HG02981 (cell line): ENCODE measurements at regions not wholly inside any gene's neighbourhood (a gene's known extent, or its start where the extent isn't known, plus 50 kb on each side); places are given as distances from the start of the nearest gene placed in this dataset.

Experiments used
- ATAC-seq: cut with Tn5 transposase; IDR thresholded peaks from one replicate; pipeline ENCODE4 v1.9.1; 2021; ENCODE audit warnings: mild to moderate bottlenecking, moderate library complexity; ENCODE audit not compliant: unreplicated experiment

DNA sequence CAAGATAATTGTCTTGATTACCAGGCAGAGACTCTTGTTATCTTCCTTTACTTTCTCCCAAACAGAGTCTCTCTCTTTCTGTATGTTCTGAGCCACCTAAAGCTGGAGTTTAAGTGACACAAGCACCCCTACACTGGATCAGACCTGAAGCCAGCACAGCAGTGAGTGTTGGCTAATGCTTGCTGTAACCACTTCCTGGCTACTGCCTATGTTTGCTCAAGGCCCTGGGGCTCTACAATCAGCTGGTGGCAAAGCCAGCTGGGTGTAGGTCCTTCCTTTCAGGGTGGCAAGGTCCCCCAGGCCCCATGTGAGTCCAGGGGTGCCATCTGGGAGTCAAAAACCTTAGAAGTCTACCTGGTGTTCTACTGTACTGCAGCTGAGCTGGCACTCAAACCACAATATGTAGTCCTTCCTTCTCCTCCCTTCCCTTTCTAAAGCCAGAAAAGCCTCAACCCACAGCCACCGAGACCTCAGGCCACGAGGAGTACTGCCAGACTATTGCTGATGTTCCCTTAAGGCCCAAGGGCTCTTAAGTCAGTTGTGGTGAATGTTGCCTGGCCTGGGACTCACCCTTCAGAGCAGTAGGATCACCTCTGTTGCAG lies 416.3 kb downstream of the ADRA2A start:
- no peak for ATAC-seq

DNA sequence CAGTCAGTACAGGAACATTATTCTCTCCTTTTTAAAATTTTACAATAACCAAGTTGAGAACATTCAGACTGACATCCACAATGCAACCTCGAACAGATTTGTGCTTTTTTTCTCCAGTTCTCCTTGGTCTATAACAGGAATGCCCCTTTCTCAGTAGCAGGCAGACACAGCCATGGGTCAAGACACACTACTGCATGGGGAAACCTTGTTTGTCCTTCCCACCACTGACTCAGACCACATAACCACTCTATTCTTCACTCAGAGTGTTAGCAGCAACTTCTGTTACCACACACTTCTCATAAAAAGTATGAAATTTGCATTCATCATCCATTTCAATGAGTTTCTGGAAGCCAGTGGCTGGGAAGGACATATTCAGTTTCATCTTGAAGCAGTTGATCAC lies 421.7 kb downstream of the ADRA2A start:
- ATAC-seq: no peak

DNA sequence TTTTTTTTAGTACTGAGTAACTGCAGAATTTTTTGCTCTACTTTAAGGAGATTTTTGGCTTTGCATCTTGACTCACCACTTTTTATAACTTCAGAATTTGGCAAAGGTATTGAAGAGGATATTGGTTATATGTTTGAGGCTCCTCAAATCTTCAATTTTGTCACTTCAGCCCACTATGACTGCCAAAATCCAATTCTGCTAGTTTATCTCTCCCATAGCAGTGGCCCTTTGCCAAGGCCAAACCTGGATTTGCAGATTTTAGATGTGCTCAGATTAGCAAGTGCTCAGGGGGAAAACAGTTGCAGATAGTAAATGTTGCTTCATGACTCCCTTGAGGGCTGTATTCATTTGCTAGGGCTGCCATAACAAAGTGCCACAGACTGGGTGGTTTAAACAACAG lies 427.5 kb downstream of the ADRA2A start:
- ATAC-seq: no peak

DNA sequence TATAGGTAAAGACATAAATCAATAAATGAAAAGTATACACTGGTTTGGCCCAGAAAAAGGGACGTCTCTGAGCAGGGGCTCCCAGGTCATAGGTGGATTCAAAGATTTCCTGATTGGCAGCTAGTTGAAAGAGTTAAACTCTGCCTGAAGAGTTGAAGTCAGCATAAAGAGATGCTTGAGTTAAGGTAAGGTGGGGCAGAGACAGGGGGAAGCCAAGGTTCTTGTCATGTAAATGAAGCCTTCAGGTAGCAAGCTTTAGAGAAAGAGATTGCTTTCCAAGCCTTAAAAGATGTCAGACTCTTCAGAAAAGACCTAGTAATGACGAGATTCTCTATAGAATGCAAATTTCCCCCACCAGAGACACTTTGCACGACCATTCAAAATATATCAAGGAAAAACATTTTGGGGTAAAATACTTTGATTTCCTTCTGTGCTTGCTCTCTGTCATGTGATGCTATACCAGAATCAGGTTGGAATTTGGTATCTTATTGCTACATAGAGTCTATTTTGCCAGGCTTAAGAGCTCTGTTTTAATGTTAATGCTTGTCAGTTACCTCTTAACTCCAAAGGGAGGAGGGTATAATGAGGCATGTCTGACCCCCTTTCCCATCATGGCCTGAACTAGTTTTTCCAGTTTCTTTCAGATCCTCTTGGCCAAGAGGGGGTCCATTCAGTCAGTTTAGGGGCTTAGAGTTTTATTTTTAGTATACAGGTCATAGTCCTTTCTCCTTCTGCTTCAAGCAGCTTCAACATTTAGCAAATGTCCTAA lies 429.6 kb downstream of the ADRA2A start:
- ATAC-seq: no peak

DNA sequence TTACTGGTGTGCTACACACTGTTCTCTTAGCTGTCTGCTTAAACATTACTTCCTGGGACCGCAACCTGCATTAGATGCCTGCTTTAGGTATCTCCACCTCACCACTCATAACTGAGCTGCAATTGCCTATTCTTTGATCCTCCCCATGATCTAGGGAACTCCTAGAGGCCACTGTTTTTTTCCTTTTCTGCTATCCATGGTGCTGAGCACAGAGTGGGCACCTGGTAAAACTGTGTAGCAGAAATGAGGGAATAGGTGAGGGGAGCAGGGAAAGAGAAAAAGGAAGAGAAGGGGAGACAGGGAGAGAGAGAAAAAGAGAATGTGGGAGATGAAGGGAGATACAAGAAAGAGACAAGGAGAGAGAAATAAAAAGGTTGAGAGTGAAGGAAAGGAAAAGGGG lies 434.9 kb downstream of the ADRA2A start:
- ATAC-seq: no peak

DNA sequence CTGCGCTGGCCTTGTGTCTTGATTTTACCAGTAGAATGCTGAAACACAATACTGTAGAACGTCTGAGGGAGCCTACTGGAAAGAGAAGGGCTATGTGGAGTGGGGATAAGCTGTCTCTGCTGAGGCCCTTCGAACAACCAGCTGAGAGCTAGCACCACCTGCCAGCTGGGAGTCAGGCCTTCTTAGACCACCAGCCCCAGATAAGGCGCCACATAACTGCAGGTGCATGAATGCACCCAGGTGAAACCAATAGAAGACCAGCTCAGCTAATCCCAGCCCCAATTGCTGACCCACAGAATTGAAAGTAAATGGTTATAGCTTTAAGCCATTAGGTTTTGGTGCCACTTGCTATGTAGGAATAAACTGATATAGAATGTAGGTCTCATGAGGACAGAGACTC lies 438.4 kb downstream of the ADRA2A start:
- no peak for ATAC-seq

DNA sequence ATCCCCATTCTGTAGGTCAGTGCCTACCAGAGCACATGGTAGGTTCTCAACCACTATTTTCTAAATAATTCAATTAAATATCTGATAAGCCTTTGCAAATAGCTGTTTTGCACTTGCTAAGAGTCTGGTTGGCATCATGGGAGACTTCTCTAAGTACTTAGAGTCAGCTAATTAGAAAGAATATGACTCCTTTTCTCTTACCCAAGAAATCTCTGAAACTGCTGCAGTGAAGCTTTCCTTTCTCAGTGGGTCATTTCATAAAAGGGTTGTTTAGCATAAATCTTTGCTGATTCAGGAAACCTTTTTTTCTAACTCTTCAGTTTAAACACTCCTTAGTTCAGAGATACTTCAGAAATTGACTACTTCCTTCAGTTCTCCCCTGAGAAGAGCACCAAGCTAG lies 438.9 kb downstream of the ADRA2A start:
- no peak for ATAC-seq

DNA sequence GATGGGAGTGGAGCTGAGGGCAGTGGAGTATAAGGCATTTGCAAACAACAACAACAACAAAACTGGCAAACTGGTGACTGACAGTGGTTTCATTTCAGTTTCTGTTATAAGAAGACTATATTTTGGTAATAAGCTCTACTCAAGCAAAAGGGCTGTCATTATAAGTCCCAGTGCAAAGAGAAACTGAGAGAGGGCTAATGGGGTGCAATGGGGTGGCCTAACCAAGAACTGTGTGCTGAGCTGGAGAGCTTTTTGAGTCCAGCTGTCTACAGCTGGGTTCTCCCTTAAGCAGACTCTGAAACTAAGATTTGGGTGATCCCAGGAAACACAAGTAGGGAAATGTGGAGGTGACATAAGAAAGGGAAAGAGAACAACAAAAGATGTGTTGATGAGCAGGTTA lies 439.3 kb downstream of the ADRA2A start:
- ATAC-seq: no peak

DNA sequence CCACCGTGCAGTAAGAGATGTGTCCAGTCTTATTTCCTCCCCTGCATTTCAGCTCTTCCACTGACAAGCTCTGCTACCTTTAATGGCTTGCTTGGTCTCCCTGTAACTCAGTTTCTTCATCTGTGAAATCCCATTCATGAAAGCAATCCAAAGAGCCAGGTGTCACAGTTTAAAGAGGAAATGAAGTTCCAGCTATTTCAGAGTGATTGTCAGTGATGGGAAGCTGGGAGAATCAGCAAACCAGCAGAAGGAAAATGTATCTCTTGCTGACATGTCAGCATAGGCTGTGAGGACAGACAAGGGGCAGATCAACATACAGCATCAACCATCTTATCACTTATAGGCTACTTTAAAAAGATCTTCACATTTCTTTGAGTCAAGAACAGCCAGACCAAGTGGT lies 445.3 kb downstream of the ADRA2A start:
- ATAC-seq: no peak

DNA sequence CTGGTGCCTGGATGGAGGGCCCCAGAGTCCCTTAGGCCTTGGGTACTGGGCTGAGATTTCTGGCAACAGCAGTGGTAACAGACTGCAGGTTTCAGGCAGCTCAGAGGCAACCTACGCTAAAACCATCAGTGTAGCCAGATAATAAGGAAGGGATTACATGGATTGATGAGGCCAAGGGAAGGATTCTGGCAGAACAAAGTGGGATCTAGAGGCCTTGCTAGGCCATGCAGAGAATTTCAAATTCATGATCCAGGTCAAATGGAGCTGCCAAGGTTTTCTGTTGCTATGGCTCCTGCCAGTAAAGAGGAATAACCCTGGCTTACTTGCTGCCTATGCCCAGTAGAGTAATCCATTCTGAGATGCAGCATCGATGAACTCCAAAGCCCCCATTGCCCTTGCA lies 445.7 kb downstream of the ADRA2A start:
- no peak for ATAC-seq

DNA sequence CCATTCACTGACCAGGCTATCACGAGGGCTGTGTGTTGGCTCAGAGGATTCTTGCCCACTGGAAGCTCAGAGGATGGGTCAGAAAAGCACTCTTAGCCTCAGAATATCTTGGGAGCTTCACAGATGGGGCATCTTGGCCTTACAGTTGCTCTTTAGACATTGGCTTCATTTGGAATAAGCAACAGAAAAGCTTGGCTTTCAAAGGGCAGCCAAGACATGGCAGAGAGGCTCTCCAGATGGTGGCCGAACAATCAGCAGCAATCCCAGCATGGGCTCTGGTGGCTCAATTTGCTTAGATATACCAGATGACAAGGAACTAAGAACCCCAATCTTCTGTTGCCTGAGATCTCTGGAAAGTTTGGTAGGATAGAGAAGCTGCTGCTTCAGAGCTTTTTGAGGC lies 446.2 kb downstream of the ADRA2A start:
- ATAC-seq: no peak

DNA sequence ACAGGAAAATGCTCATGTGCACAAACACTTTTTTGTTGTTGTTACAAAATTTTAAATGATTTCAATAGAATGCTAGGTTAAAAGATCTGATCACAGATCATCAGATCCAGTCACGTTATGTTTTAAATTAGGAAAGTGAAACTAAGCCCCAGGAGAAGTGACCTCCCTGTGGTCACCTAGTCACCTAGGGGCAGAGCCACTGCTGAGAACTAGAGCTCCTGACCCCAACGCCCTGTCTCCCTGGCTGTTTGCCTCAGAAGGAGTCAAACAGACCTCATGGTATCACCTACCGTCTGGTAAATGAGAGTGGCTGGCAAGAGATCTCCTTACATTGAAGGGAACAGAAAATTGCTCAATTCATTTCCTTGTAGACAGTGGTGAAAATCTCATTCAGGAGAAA lies 447.3 kb downstream of the ADRA2A start:
- ATAC-seq: no peak

DNA sequence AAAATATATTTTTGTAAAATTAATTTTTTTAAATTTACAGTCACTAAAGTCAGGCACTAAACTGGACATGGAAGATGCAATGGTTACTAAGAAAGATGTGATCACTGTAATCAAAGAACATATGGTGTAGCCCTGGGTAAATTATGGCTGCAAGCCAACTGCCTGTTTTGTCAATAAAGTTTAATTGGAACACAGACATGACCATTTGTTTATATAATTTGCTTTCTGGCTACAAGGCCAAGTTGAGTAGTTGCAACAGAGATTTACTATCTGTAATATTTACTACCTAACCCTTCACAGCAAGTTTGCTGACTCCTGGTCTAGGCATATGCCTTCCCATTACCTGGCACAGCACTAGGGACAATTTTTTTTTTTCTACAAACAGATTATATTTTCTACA lies 448.9 kb downstream of the ADRA2A start:
- no peak for ATAC-seq

DNA sequence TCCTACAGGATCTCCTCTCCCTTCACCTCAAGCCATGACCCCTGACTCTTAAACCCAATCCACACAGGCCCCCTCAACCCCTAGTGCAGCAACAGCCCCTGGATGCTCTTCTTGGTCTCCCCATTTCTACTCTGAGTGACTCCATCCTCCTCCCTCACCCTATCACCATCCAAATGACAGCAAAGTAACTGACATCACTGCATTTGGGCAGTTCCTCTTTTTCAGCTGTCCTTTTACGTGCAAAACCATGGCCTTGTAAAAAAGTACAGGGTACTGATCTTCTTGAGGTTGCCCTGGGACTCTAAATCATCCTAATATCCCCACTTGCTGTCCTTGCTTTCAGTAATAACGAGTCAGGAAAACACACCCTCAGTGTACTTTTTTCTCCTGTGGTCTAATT lies 454.9 kb downstream of the ADRA2A start:
- ATAC-seq: no peak

DNA sequence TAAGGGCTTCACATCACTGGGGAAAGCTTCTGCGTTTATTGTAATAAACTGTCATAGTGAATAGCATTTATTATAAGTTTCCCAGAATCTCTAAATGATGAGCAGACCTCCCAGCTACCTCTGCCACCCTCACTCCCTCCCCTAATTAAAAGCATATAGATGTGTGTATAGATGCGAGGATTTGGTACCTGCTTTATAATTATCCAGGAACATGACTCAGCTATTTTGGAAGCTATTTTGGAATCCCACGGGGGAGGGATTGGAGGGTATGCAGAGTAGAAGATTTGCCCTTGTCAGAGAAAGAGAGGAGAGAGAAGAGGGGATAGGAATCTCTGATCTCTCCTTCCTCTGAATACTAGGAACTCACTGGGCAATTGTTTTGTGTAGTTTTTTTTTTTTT lies 455.3 kb downstream of the ADRA2A start:
- ATAC-seq: no peak

DNA sequence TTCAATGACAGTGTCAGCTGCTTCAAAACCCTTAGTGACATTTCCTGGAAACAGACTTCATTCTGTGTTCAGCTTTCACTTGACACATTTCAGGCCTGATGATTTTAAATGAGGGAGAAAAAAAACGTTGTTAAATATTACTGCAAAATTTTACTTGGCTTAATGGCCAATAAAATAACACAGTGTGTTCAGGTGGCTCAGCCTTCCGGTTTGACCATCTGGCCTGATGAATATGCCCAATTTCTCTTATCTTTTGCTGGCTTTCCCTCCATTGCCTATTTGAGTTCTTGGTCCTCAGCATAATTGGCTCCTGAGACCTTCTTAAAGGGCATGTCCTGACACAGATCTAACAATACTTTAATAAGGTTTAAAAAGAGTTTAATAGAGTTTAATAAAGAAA lies 462.4 kb downstream of the ADRA2A start:
- no peak for ATAC-seq

DNA sequence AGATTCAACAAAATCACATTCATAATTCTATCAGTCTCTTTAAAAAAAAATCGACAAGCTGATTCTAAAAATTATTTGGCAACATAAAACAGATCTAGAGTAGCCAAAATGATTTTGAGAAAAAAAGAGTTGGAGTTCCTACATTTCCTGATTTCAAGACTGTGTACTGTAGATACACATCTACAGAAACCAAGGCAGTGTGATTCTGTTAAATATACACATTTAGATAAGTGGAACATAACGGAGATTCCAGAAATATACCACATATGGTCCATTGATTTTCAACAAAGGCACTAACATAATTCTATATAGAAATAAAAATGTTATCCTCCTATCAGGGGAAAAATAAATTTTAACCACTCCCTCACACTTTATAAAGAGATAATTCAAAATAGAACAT lies 467.0 kb downstream of the ADRA2A start:
- ATAC-seq: no peak

DNA sequence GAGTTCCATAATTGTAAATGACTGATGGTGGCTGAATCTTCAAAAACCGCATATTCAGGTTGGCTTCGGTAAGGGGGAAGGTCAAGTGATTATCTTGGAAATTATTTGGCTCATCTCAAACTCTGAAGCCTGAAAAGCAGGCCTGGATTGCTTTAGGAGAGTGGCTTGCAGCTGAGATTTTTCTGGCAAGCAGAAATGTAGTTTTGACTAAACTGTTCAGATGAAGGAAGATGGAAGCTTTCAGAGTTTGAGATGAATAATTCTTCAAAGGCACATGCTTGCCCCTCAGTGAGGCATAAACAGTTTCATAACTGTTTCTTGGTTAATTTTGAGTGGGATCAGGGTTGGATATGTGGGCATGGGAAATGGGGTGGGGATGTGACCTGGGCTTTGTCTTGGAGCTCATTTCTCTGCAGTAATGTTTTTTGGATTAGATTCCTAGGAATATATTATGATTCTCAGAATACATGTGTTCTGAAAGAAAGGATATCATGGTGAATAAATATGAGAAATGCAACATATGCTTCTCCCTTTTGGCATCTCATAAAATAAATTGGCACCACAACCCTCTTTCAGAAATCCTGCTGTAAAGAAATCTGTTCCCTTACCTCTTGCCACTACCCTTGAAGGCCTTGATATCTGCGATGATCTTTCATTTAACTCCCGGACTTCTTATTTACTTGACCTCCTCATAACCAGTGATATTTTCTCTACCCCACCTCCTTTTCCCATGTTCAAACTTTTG lies 469.2 kb downstream of the ADRA2A start:
- ATAC-seq: no peak

DNA sequence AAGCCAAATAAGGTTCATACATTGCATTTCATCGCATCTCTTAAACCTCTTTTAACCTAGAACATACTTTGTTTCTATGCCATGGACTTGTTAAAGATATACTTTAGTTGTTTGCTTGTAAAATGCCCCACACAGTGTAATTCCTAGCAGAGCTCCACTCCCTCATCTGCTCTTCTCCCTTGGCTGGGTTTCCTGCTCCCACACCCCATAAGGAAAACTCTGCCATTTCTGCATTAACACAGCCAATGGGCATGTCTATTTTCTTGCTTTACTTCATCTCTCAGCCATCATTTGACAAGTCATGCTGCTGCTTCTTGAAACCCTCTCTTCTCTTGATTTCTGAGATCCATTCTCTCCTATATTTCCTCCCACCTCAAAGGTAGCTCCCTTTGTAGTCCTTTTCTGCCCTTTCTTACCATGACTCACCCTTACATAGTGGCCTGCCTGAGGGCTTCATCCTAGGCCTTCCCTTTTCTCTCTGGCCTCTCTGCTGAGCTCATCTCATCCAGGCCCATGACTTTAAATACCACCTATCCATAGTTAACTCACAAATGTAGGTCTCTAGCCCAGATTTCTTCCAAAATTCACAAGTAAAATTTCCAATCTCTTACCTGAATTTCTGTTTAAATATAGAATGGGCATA lies 471.4 kb downstream of the ADRA2A start:
- ATAC-seq: no peak

DNA sequence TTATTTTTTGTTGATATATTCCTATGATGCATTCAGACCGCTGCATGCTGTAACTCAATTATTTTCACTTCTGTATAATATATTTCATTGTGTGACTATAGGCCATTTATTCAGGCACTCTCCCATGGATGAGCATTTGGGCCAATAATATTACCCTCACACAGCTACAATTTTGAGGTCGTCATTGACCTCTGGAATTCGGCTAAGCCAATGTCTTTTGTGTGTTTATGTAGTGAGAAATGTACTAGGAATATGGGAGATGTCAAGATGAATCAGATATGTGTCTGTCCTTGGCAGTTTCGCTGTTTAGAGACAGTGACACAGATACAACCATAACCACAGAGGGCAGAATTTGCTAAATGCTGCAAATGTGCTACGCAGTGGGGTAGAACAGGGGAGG lies 474.2 kb downstream of the ADRA2A start:
- ATAC-seq: no peak

DNA sequence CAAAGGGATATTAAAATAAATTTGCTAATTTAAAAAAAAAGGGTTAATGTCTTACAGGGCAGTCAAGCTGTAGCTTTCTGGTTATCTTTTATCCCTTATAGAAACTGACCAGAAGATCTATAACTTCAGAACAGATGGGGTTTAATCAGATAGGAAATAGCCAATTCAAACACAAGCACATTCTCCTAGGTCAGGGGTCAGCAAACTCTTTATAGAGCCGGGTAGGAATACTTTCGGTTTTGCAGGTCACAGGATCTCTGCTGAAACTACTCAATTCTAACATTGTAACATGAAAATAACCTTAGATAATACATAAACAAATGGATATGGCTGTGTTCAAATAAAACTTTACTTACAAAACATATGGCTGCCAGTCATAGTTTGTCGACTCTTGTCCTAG lies 479.8 kb downstream of the ADRA2A start:
- ATAC-seq: no peak

DNA sequence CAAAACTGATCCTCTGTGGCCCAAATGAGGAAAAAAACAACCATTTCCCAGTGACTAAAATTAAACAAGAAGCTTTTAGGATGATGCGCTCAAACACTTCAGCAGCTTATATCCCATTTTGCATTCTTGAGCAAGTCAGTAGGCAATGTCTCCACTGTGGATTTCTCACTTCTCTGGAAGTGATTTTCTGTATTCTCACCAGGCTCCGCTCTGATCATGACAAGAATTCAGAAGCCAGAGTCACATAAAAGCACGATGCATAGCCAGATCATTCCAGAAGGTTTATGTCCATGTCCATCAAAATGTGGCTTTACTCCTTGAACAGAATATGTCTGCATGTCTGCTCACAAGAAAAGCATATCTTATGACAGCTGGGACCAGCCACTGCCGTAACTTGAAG lies 481.4 kb downstream of the ADRA2A start:
- no peak for ATAC-seq
